Activated CD4-positive, alpha-beta T cell treated with anti-CD3 and anti-CD28 coated beads for 36 hours (primary cell): ENCODE measurements at regions not wholly inside any gene's neighbourhood (a gene's known extent, or its start where the extent isn't known, plus 50 kb on each side); places are given as distances from the start of the nearest gene placed in this dataset.

ENCODE experiments used
- ATAC-seq: fragments of 200-7000 bp; cut with Tn5 transposase; one replicate; pipeline ENCODE4 v1.10.0; 2021; ENCODE audit warnings: mild to moderate bottlenecking, moderate library complexity
- CTCF ChIA-PET: fragments of 350-600 bp; sonication (Branson Sonifier 250); formaldehyde crosslinking; loops from one replicate; lab custom pipeline; 2021; ENCODE audit warnings: antibody characterized with exemption; lab: Charles Lee
- POLR2A ChIA-PET: fragments of 350-600 bp; sonication (Branson Sonifier 250); formaldehyde crosslinking; loops from one replicate; lab custom pipeline; 2021; ENCODE audit warnings: antibody characterized with exemption, inconsistent platforms; lab: Charles Lee
- DNase-seq: peaks from one replicate; pipeline ENCODE4 v3.0.0-alpha.2; 2020
- H3K27ac Mint-ChIP-seq: one replicate; pipeline ENCODE4 v1.8.0; 2021; ENCODE audit warnings: mixed read lengths
- H3K27me3 Mint-ChIP-seq: one replicate; pipeline ENCODE4 v1.8.0; 2021; ENCODE audit warnings: mixed read lengths
- H3K36me3 Mint-ChIP-seq: one replicate; pipeline ENCODE4 v1.8.0; 2021; ENCODE audit warnings: low read depth, mixed read lengths
- H3K4me1 Mint-ChIP-seq: one replicate; pipeline ENCODE4 v1.8.0; 2021; ENCODE audit warnings: mixed read lengths
- H3K4me3 Mint-ChIP-seq: one replicate; pipeline ENCODE4 v1.8.0; 2021; ENCODE audit warnings: mild to moderate bottlenecking, moderate library complexity, mixed read lengths
- H3K9me3 Mint-ChIP-seq: one replicate; pipeline ENCODE4 v1.8.0; 2021; ENCODE audit warnings: low read depth, mixed read lengths
- intact Hi-C, 2 experiments: fragments of 100-400 bp; cut with DNase I in 1 of 2; cut with micrococcal nuclease in 1 of 2; formaldehyde crosslinking; loops; one replicate each; pipeline versions ENCODE4 v1.14.2 to v1.15.1; 2022 to 2024; cut with DNase I, micrococcal nuclease

DNA sequence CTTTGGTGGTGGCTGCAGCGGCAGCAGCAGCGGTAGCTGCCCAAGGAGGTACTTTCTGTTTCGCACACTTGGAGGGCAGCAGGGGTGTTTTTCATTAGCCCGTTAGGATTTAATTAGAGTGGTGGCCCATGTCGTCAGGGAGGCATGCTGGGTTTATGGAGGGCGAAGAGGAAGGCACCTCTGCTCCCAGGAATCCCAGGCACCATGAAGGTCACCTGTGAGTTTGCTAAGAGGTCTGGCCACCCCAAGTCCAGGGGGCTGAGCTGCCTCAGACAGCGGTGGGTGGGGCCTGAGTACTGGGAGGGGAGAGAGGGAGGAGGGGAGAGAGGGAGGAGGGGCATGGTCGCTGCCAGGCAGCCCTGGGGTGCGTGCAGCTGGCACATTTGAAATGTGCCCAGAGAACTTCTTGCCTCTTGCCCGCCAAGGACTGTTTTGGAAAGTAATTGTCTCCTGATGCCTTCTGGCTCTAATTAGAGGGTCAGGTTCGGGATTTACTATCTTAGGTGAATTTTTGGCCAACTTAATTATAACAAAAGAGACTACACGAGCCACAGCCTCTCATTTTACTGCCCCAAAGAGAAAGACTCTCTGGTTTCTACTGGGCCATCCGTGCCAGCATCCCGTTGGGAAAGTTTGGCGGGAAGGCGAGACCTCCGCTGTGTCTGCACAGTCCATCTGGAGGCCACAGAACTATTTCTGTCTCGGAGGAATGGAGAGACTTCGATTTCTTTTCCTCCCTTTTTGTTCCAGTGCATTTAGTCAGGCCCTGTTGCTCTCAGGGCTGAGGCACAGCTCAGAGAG is 62.0 kb downstream of the GLI2 start:
- Mint-ChIP-seq H3K27ac (no peak overlapping the region), H3K36me3 (no peaks in the 10 kb centered on the region), H3K4me3 (no peak overlapping the region), H3K9me3 (no peaks in the 10 kb centered on the region), H3K4me1 (no peaks in the 10 kb centered on the region), H3K27me3 (no peaks in the 10 kb centered on the region)
- ATAC-seq (no peak), DNase-seq (no peak)
- ChIA-PET POLR2A (no interaction called here), CTCF (no interaction called here)
- intact Hi-C loops, result no loop called here

DNA sequence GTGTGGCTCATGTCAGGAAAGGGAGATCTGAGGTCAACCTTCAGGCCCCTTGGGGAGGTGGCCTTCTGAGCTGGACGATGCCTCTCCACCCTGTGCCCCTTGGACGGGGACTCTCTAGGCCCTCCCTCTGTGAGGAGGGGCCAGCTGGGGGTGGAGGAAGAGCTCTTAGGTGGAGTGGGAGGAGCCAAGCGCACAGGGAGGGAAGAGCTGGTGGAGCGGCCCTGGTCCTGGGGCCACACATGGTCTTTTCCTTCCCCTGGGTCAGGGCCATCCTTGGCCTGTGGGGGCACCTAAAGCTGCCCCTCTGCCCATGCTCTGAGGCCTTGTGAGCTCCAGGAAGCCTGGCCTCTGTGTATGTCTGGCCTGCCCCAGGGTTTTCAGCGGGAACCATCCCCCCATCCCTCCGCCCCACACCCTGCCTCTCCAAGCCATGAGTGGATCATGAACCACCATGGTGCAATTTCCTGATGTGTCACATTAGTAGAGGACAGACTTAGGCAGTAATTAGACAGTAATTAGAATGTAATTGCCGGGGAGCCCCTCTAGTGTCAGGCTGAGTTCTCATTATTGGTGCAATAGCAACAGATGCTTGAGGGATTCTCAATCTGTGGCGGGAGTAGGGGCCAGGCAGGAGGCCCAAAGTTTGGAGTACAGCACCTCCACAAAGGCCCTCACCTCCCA is 63.0 kb downstream of the GLI2 start:
- H3K36me3 Mint-ChIP-seq, result no peaks in the 10 kb centered on the region
- no peak for ATAC-seq

DNA sequence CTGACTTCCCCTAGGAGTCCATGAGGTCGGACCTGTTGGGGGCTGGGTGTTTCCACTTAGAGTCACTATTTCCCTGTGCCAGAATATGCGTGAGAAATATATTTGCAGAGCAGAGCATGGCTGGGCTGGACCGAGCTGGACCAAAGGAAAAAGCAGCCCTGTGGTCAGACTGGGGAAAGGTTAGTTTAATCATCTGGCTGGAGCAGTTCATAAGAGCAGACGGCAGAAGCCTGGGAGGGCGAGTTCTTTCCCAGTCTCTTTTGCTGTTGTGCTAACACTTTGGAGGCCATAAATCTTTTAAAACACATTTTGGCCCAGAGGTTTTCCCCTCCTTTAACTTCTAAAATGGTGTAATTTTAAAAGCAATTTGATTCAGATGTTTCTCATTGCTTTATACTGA is 66.5 kb downstream of the GLI2 start:
- H3K27me3 Mint-ChIP-seq, result no peaks in the 10 kb centered on the region
- H3K4me1 Mint-ChIP-seq, result no peaks in the 10 kb centered on the region
- no peaks in the 10 kb centered on the region for H3K36me3 Mint-ChIP-seq
- ChIA-PET POLR2A (no interaction called here), CTCF (no interaction called here)
- no peak for DNase-seq
- intact Hi-C loops, result no loop called here
- H3K9me3 Mint-ChIP-seq, result no peaks in the 10 kb centered on the region
- no peak overlapping the region for H3K27ac Mint-ChIP-seq
- H3K4me3 Mint-ChIP-seq, result no peak overlapping the region
- no peak for ATAC-seq

More for the DNA sequence above, 63.0 kb downstream of the GLI2 start:
- H3K27ac Mint-ChIP-seq, result no peak overlapping the region
- no peaks in the 10 kb centered on the region for H3K9me3 Mint-ChIP-seq
- CTCF ChIA-PET, result interaction anchor here (0.7 kb wide), 1 partner anchor 23 kb away, joined by 4 read pairs; no protein-coding TSS in a partner anchor
- intact Hi-C loops, result no loop called here
- H3K27me3 Mint-ChIP-seq, result no peaks in the 10 kb centered on the region
- H3K4me3 Mint-ChIP-seq, result no peak overlapping the region
- H3K4me1 Mint-ChIP-seq, result no peaks in the 10 kb centered on the region
- no peak for DNase-seq
- POLR2A ChIA-PET, result no interaction called here

DNA sequence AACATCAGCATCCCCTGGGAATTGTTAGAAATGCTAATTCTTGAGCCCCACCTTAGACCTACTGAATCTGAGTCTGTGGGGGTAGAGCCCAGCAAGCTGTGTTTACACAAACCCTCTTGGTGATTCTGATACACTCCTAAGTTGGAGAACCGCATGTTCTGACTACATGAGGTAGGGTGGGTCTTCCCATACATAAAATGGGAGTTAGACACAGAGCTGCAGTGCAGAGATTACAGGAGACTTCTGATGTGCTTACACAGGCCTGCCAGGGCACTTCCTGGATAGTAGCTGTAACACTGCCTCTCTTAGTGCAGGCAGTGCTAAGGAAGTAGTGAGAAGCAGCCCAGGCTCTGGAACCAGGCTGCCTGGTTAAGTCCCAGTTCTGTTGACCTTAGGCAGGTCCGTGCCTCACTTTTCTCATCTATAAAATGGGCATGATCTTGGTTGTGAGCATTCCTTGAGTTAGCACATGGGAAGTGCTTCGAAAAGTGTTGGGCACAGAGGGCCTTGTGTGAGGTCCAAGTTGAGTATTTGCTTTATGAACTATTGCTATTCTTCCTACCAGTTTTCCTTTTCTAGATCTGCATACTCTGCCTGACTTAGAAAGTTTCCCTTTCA is 67.3 kb downstream of the GLI2 start:
- H3K27ac Mint-ChIP-seq, result no peak overlapping the region
- no peak for DNase-seq
- H3K4me1 Mint-ChIP-seq, result no peaks in the 10 kb centered on the region

DNA sequence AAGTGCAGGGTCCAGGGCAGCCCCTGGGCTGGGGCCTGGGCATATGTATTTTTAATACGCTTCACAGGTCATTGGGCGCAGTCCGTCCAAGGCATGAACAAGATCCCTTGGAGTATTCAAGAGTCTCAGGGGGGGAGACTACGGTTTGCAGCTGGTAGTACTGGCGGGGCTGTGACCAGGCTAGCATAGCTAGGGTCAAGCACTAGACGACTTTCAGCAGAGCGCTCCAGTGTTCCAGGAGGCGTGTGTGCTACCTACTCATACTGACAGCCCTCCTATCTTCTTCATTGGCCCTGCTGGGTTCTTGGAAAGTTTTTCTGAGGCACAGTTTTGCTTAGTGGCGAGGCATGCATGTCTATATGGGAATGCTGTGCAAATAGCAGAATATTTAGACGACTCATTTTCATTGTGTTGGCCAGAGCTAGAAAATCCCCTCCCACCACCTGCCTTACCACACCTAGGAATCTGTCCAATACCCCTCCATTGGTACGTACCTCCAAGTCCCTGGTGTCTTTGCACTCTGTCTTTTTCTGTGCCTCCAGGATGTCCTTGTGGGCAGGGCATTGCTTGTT is 68.2 kb downstream of the GLI2 start:
- ChIA-PET CTCF (no interaction called here), POLR2A (no interaction called here)
- Mint-ChIP-seq H3K4me1 (no peaks in the 10 kb centered on the region), H3K4me3 (no peak overlapping the region), H3K27me3 (no peaks in the 10 kb centered on the region), H3K27ac (no peak overlapping the region), H3K9me3 (no peaks in the 10 kb centered on the region), H3K36me3 (no peaks in the 10 kb centered on the region)
- intact Hi-C loops, result no loop called here
- no peak for DNase-seq
- no peak for ATAC-seq

More for the DNA sequence above, 67.3 kb downstream of the GLI2 start:
- CTCF ChIA-PET, result no interaction called here
- Mint-ChIP-seq H3K4me3 (no peak overlapping the region), H3K9me3 (no peaks in the 10 kb centered on the region), H3K36me3 (no peaks in the 10 kb centered on the region), H3K27me3 (no peaks in the 10 kb centered on the region)
- intact Hi-C loops, result no loop called here
- ATAC-seq, result no peak
- POLR2A ChIA-PET, result no interaction called here

DNA sequence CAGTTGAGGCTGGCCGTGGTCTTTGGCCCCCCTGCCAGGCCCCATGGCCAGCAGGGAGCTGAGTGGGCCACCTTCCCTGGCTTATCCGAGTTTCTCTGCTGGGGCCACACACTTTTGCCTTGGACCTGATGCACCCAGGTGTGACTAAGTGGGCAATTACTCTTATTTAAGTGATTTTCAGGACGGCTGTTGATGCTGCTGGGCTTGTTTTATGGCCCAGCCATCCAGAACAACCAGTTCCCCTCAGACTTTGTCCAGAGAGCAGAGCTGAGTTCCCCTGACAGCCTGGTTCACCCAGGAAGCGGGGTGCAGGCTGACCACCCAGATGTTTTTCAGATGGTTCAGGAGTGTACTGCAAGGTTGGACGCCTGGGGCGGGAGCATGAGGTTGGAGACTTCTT is 68.8 kb downstream of the GLI2 start:
- H3K4me1 Mint-ChIP-seq, result no peaks in the 10 kb centered on the region
- H3K36me3 Mint-ChIP-seq, result no peaks in the 10 kb centered on the region
- ChIA-PET POLR2A (no interaction called here), CTCF (no interaction called here)
- H3K27me3 Mint-ChIP-seq, result peaks cover 2% of the 10 kb centered on the region
- H3K4me3 Mint-ChIP-seq, result no peak overlapping the region
- intact Hi-C loops, result no loop called here
- ATAC-seq (no peak), DNase-seq (no peak)
- H3K27ac Mint-ChIP-seq, result no peak overlapping the region
- H3K9me3 Mint-ChIP-seq, result no peaks in the 10 kb centered on the region

DNA sequence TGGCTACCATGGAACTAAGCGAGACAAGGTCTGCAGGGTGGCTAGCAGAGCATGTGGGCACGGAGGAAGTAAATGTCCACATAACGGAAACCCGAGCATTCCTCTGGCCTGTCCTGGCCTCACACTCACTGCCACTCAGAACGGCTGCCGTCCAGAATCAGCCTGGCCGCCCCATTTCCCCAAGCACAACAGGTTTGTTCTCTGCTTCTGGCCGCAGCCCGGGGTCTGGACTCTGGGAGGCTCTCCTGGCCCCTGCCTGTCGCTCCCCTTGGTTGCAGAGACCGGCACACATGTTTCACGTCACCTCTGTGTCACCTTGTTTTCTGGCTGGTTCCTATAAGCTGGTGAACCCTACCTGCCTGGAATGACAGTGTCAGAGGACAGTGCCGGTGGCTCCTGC is 69.3 kb downstream of the GLI2 start:
- Mint-ChIP-seq H3K4me1 (no peaks in the 10 kb centered on the region), H3K27ac (no peak overlapping the region), H3K36me3 (no peaks in the 10 kb centered on the region), H3K4me3 (no peak overlapping the region), H3K9me3 (no peaks in the 10 kb centered on the region), H3K27me3 (peaks cover 2% of the 10 kb centered on the region)
- DNase-seq (no peak), ATAC-seq (no peak)
- ChIA-PET POLR2A (no interaction called here), CTCF (no interaction called here)
- intact Hi-C loops, result no loop called here

DNA sequence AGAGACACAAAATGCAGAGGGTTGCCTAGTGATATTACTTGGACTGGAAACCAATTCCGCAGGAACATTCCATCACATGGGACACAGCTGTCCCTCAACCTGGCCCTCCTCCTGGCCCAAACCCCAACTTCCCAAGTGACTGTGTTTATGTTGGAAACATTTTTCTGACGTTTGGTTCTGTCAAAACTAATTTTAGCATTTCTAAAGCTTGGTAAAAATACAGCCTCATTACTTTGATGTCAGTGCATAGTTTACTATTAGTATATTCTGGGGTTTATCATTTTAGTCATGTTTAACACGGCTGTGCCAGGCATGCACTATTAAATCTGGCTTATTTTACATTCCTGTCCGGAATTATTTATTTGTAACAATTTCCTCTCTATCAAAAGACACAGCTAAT is 69.9 kb downstream of the GLI2 start:
- intact Hi-C loops, result no loop called here
- Mint-ChIP-seq H3K4me1 (no peaks in the 10 kb centered on the region), H3K27ac (no peak overlapping the region), H3K36me3 (no peaks in the 10 kb centered on the region), H3K9me3 (no peaks in the 10 kb centered on the region), H3K4me3 (no peak overlapping the region), H3K27me3 (peaks cover 2% of the 10 kb centered on the region)
- ATAC-seq, result no peak
- CTCF ChIA-PET, result no interaction called here
- DNase-seq, result no peak
- POLR2A ChIA-PET, result no interaction called here

DNA sequence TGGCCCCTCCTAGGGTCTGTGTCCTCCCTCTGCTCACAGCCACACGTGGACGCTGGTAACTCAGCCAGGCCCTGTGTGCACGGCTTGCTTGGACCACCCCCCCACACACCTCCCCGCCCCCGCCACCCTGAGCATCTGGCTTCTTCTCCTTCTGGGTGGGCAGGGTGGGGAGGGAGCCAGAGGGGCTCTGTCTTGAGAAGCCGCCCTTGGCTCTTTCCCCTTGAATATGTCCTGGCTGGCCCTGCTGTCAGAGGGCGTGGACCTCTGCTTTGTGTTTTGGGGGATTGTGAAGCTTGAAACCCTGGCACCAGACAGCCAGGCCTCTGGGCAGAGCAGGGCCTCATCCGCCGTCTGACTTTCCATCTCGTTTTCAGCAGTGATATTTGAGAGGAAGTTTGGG is 72.1 kb downstream of the GLI2 start:
- Mint-ChIP-seq H3K4me1 (no peaks in the 10 kb centered on the region), H3K36me3 (no peaks in the 10 kb centered on the region), H3K27ac (no peak overlapping the region), H3K9me3 (no peaks in the 10 kb centered on the region), H3K27me3 (peaks cover 2% of the 10 kb centered on the region), H3K4me3 (no peak overlapping the region)
- no peak for DNase-seq
- intact Hi-C loops, result no loop called here
- ChIA-PET POLR2A (no interaction called here), CTCF (no interaction called here)
- ATAC-seq, result no peak

DNA sequence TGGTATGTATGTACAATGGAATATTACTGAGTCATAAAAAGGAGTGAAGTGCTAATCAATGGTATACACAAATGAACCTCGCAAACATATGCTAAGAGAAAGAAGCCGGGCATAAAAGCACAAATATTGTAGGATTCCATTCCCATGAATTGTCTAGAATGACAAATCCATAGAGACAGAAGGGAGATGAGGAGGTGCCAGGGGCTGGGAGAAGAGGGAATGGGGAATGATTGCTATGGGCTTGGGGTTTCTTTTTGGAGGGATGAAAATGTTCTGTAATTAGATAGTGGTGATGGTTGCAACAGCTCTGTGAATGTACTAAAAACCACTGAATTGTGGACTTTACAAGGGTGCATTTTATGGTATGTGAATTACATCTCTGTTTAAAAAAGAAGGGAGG is 73.5 kb downstream of the GLI2 start:
- POLR2A ChIA-PET, result no interaction called here
- ATAC-seq (no peak), DNase-seq (no peak)
- CTCF ChIA-PET, result no interaction called here
- Mint-ChIP-seq H3K27ac (no peak overlapping the region), H3K27me3 (peaks cover 2% of the 10 kb centered on the region), H3K4me3 (no peak overlapping the region), H3K36me3 (no peaks in the 10 kb centered on the region), H3K9me3 (no peaks in the 10 kb centered on the region), H3K4me1 (no peaks in the 10 kb centered on the region)
- intact Hi-C loops, result no loop called here

DNA sequence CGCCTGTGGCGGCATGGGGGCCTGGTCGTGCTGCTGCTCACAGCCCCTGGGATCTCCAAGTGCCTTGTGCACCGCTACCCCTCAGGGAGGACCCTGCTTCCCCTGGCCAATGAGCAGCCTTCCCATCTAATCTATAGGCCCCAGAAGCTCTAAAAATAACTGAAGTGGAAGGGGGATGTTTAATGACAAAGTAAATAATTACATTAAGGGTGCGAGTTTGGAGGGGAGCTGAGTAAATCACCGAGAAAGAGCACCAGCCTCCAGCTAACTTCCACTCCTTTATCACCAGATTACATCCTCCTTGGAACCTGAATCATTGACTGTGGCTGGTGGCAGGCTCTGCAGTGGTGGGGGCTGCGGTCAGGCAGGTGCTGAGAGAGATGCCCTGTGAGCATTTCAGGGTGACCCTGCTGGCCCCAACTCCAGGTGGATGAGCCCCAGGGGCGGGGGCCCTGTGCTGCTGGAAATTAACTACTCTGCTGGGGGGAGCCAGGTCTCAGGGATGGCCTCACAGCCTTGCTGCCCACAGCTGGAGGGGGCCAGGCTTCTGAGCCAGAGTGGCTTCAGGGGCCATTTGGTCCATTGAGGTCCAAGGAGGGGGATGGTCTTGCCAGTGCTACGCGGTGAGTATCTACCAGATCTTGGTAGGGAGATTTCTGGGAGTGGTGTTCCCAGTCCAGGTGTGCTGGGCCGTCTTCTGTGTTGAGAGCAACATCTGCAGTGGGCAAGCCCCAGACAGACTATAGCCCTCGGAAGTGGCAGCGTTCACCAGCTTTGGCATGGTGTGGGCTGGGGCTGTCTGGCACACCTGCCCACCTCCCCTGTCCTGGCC is 74.2 kb downstream of the GLI2 start:
- DNase-seq, result no peak
- H3K9me3 Mint-ChIP-seq, result no peaks in the 10 kb centered on the region
- ChIA-PET POLR2A (no interaction called here), CTCF (no interaction called here)
- intact Hi-C loops, result no loop called here
- no peaks in the 10 kb centered on the region for H3K36me3 Mint-ChIP-seq
- H3K4me3 Mint-ChIP-seq, result no peak overlapping the region
- no peak overlapping the region for H3K27ac Mint-ChIP-seq
- H3K4me1 Mint-ChIP-seq, result no peaks in the 10 kb centered on the region
- H3K27me3 Mint-ChIP-seq, result peaks cover 2% of the 10 kb centered on the region
- no peak for ATAC-seq
